CD4-positive, alpha-beta memory T cell (primary cell): ENCODE measurements at regions not wholly inside any gene's neighbourhood (a gene's known extent, or its start where the extent isn't known, plus 50 kb on each side); places are given as distances from the start of the nearest gene placed in this dataset.

Source experiments
- CTCF ChIA-PET: fragments of 350-600 bp; sonication (Branson Sonifier 250); formaldehyde crosslinking; loops from one replicate; lab custom pipeline; 2021; ENCODE audit warnings: inconsistent platforms; ENCODE audit not compliant: partially characterized antibody; lab: Charles Lee
- POLR2A ChIA-PET: fragments of 350-600 bp; sonication (Branson Sonifier 250); formaldehyde crosslinking; loops from one replicate; lab custom pipeline; 2021; ENCODE audit not compliant: partially characterized antibody; lab: Charles Lee
- DNase-seq, 5 donors: peaks; one replicate each; pipeline versions ENCODE4 v3.0.0 to v3.0.0-alpha.2; 2020 to 2022; ENCODE audit warnings: mixed read lengths in 1 of 5
- H3K27ac ChIP-seq: one replicate; pipeline ENCODE4 v1.7.0; 2013; ENCODE audit warnings: low read depth, low read length
- H3K27me3 ChIP-seq: 2 replicates; pipeline ENCODE4 v1.7.0; 2013; ENCODE audit warnings: mild to moderate bottlenecking, low read length, moderate library complexity; ENCODE audit not compliant: insufficient read depth
- H3K36me3 ChIP-seq: 2 replicates; pipeline ENCODE4 v1.7.0; 2013; ENCODE audit warnings: mild to moderate bottlenecking, low read length, moderate library complexity; ENCODE audit not compliant: insufficient read depth
- H3K4me1 ChIP-seq: 2 replicates; pipeline ENCODE4 v1.7.0; 2013; ENCODE audit warnings: mild to moderate bottlenecking, low read length, moderate library complexity; ENCODE audit not compliant: insufficient read depth
- H3K4me3 ChIP-seq, 2 donors: one replicate each; pipeline ENCODE4 v1.7.0; 2013; ENCODE audit warnings: low read length in 2 of 2, mild to moderate bottlenecking in 1 of 2
- H3K9me3 ChIP-seq, 2 donors: one replicate each; pipeline ENCODE4 v1.7.0; 2013; ENCODE audit warnings: low read length in 2 of 2, control low read depth in 1 of 2; ENCODE audit not compliant: control insufficient read depth in 1 of 2
- H3K27ac Mint-ChIP-seq, 7 donors: one replicate each; pipeline ENCODE4 v1.8.0; 2020 to 2021; ENCODE audit warnings: mixed read lengths in 7 of 7, mild to moderate bottlenecking in 6 of 7, inconsistent platforms in 3 of 7, moderate library complexity in 3 of 7
- H3K27me3 Mint-ChIP-seq, 2 donors: one replicate each; pipeline ENCODE4 v1.8.0; 2020 to 2021; ENCODE audit warnings: mixed read lengths in 2 of 2
- H3K36me3 Mint-ChIP-seq, 2 donors: one replicate each; pipeline ENCODE4 v1.8.0; 2020 to 2021; ENCODE audit warnings: mixed read lengths in 2 of 2, inconsistent platforms in 1 of 2, mild to moderate bottlenecking in 1 of 2
- H3K4me1 Mint-ChIP-seq, 4 donors: one replicate each; pipeline ENCODE4 v1.8.0; 2020 to 2021; ENCODE audit warnings: mixed read lengths in 4 of 4, mild to moderate bottlenecking in 1 of 4
- H3K4me3 Mint-ChIP-seq, 8 donors: one replicate each; pipeline ENCODE4 v1.8.0; 2020 to 2021; ENCODE audit warnings: mixed read lengths in 8 of 8, mild to moderate bottlenecking in 7 of 8, moderate library complexity in 6 of 8, inconsistent platforms in 3 of 8
- H3K9me3 Mint-ChIP-seq, 8 donors: one replicate each; pipeline ENCODE4 v1.8.0; 2020 to 2021; ENCODE audit warnings: mixed read lengths in 8 of 8, mild to moderate bottlenecking in 5 of 8, inconsistent platforms in 3 of 8, moderate library complexity in 1 of 8
- intact Hi-C: fragments of 100-400 bp; cut with micrococcal nuclease; formaldehyde crosslinking; loops from one replicate; pipeline ENCODE4 v1.15.1; 2023

DNA sequence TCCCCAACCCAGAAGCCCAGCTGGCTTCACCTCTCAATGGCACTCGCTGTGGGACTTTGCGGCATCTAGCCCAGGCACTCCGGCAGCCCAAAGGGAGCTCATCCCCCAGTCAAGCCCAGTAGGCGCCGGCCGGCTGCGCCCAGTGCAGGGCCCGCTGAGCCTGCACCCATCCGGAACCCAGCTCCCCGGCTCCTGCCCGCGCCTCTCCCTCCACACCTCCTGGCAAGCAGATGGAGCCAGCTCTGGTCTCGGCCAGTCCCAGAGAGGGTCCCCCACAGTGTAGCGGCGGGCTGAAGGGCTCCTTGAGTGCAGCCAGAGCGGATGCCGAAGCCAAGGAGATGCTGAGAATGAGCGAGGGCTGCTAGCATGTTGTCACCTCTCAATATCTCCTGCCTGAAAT lies 116.8 kb upstream of the UGT8 start:
- ChIA-PET POLR2A (no interaction called here), CTCF (no interaction called here)
- H3K4me3 ChIP-seq = no peak overlapping the region
- peaks cover 0 to 5% of the 10 kb centered on the region in 2 donors for H3K27me3 Mint-ChIP-seq
- intact Hi-C loops = no loop called here
- no peaks in the 10 kb centered on the region for H3K9me3 ChIP-seq
- H3K27me3 ChIP-seq = no peaks in the 10 kb centered on the region
- H3K4me1 Mint-ChIP-seq = no peaks in the 10 kb centered on the region
- H3K9me3 Mint-ChIP-seq = peaks cover 0 to 2% (median 0%) of the 10 kb centered on the region in 8 donors
- no peaks in the 10 kb centered on the region for H3K36me3 Mint-ChIP-seq
- H3K4me1 ChIP-seq = no peaks in the 10 kb centered on the region
- no peak overlapping the region for H3K27ac Mint-ChIP-seq
- no peak overlapping the region for H3K4me3 Mint-ChIP-seq
- no peak for DNase-seq
- H3K36me3 ChIP-seq = no peaks in the 10 kb centered on the region
- H3K27ac ChIP-seq = no peak overlapping the region

DNA sequence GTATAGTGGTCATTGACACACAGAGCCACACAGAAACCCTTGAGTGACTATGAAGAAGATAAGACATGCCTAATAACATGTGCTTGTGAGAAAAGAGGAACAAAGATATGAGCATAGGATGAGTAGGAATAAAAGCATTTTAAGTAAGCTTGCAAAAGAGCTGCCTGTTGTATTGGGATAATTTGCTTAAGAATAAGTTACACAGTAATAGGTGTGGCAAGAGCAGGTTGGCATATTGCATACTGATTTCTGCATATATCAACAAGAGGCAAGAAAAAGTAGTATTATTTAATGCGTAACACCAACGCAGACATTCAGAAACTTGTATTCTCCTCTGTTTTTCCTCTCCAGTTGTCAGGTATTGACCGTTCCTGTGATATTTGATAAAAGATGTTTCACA lies 111.5 kb upstream of the UGT8 start:
- Histone ChIP-seq H3K27ac (no peak overlapping the region), H3K4me1 (no peaks in the 10 kb centered on the region), H3K27me3 (no peaks in the 10 kb centered on the region), H3K9me3 (no peaks in the 10 kb centered on the region), H3K4me3 (no peak overlapping the region), H3K36me3 (no peaks in the 10 kb centered on the region)
- CTCF ChIA-PET = no interaction called here
- H3K4me1 Mint-ChIP-seq = no peaks in the 10 kb centered on the region
- H3K36me3 Mint-ChIP-seq = no peaks in the 10 kb centered on the region
- no peaks in the 10 kb centered on the region for H3K27me3 Mint-ChIP-seq
- H3K9me3 Mint-ChIP-seq = peaks cover 0 to 2% (median 0%) of the 10 kb centered on the region in 8 donors
- no peak overlapping the region for H3K27ac Mint-ChIP-seq
- POLR2A ChIA-PET = no interaction called here
- intact Hi-C loops = no loop called here
- no peak for DNase-seq
- H3K4me3 Mint-ChIP-seq = no peak overlapping the region

DNA sequence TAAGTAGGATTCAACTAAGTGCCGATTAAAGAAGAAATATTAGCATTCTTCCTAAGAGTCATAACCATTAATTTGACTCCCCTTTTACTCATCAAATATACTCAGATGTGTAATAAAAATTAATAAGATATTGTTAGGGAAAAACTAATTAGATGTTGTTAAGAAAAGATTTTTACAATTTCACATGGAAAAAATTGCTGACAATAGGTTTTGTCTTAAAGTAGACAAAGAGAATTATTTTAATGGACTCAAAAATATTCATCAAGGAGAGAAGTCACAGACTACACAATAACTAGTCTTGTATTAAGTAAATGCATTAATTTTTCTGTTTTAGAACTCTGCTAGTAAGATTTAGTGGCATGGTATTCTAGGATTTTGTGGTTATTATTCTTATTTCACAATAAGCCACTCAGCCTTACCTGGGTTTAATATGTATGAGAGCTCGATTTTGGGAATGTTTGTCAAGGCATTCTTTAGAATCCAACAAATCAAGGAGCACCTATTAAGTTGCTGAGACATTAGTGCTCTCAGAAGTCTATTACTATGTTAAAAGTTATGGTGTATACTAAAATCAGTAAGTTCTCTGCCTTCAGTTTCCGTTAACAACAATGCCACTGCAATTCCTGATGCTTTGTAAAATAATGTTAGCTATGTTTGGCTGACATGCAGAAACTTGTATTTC lies 110.2 kb upstream of the UGT8 start:
- H3K9me3 ChIP-seq = no peaks in the 10 kb centered on the region
- Mint-ChIP-seq H3K4me3 (no peak overlapping the region), H3K27ac (no peak overlapping the region), H3K27me3 (no peaks in the 10 kb centered on the region), H3K9me3 (peaks cover 0 to 5% (median 0%) of the 10 kb centered on the region in 8 donors), H3K36me3 (no peaks in the 10 kb centered on the region), H3K4me1 (no peaks in the 10 kb centered on the region)
- intact Hi-C loops = no loop called here
- DNase-seq = no peak
- H3K36me3 ChIP-seq = no peaks in the 10 kb centered on the region
- CTCF ChIA-PET = no interaction called here
- POLR2A ChIA-PET = no interaction called here
- H3K27me3 ChIP-seq = no peaks in the 10 kb centered on the region
- no peaks in the 10 kb centered on the region for H3K4me1 ChIP-seq
- no peak overlapping the region for H3K27ac ChIP-seq
- no peak overlapping the region for H3K4me3 ChIP-seq

DNA sequence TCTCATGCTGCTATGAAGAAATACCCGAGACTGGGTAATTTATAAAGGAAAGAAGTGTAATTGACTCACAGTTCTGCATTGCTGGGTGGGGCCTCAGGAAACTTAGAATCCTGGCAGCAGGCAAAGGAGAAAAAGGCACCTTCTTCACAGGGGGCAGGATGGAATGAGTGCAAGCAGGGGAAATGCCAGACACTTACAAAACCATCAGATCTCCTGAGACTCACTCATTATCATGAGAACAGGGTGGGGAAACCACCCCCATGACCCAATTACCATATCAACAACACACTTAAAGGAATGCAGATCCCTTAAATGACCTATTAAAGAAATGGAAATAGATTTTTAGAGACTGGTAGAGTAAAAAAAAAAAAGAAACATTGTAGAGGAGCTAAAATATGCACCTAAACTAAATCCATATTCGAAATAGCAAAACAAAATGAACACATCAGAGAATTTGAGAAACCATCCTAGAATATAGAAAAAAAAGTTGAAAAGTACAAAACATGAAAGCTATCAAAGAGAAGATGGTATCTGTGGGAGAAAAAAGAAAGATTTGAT lies 104.3 kb upstream of the UGT8 start:
- H3K4me3 Mint-ChIP-seq = no peak overlapping the region
- Histone ChIP-seq H3K9me3 (no peaks in the 10 kb centered on the region), H3K36me3 (no peaks in the 10 kb centered on the region), H3K4me1 (no peaks in the 10 kb centered on the region), H3K4me3 (no peak overlapping the region), H3K27ac (no peak overlapping the region), H3K27me3 (no peaks in the 10 kb centered on the region)
- ChIA-PET POLR2A (no interaction called here), CTCF (no interaction called here)
- no peaks in the 10 kb centered on the region for H3K36me3 Mint-ChIP-seq
- no peaks in the 10 kb centered on the region for H3K27me3 Mint-ChIP-seq
- no peak for DNase-seq
- intact Hi-C loops = no loop called here
- peaks cover 0 to 4% (median 0%) of the 10 kb centered on the region in 8 donors for H3K9me3 Mint-ChIP-seq
- H3K27ac Mint-ChIP-seq = no peak overlapping the region
- H3K4me1 Mint-ChIP-seq = no peaks in the 10 kb centered on the region

DNA sequence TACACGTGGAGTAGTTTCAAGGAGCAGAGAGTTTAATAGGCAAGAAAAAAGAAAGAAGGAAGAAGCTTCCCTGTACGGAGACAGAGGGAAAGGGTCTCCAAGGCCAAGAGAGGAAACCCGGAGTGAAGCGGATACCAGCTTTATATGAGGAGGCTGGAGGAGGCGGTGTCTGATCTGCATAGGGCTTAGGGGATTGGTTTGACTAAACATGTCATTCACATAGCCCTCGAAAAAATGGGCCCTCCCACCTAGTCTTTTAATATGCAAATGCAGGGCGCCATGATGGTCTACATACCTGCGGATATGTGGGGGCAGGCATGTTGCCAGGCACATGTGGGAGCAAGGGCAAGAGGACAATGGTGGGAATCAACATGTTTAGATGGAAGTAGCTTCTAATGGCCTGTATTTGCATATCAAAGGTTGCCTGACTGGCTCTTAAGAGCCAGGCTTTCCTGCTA lies 103.1 kb upstream of the UGT8 start:
- ChIA-PET CTCF (no interaction called here), POLR2A (no interaction called here)
- no peak for DNase-seq
- Histone ChIP-seq H3K36me3 (no peaks in the 10 kb centered on the region), H3K4me3 (no peak overlapping the region), H3K9me3 (no peaks in the 10 kb centered on the region), H3K27ac (no peak overlapping the region), H3K27me3 (no peaks in the 10 kb centered on the region), H3K4me1 (no peaks in the 10 kb centered on the region)
- Mint-ChIP-seq H3K27me3 (no peaks in the 10 kb centered on the region), H3K9me3 (peaks cover 0 to 4% (median 0%) of the 10 kb centered on the region in 8 donors), H3K36me3 (no peaks in the 10 kb centered on the region), H3K4me1 (no peaks in the 10 kb centered on the region), H3K4me3 (no peak overlapping the region), H3K27ac (no peak overlapping the region)
- intact Hi-C loops = no loop called here

DNA sequence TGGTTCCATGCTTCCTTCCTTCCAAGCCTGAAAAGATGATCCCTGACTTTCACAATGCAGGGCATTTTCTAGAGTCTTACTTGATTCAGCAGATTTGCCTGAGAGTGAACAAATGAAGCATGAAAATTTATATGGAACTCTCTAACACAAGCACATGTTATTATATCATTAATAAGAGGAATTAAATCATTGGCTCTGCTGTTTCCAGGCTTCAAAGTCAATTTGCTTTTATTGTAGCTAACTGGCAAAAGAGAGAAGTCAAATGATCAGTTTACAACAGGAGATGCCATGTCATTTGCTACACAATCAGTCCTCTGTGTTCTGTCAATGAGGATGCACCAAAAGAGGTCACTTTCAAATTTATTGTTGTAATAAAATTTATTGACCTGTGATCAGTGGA lies 101.5 kb upstream of the UGT8 start:
- Histone ChIP-seq H3K9me3 (no peaks in the 10 kb centered on the region), H3K27ac (no peak overlapping the region), H3K27me3 (no peaks in the 10 kb centered on the region), H3K4me1 (no peaks in the 10 kb centered on the region), H3K36me3 (no peaks in the 10 kb centered on the region), H3K4me3 (no peak overlapping the region)
- H3K36me3 Mint-ChIP-seq = no peaks in the 10 kb centered on the region
- H3K9me3 Mint-ChIP-seq = peaks cover 0 to 4% (median 0%) of the 10 kb centered on the region in 8 donors
- H3K27ac Mint-ChIP-seq = no peak overlapping the region
- no peak overlapping the region for H3K4me3 Mint-ChIP-seq
- CTCF ChIA-PET = no interaction called here
- no peaks in the 10 kb centered on the region for H3K4me1 Mint-ChIP-seq
- peaks cover 0 to 1% of the 10 kb centered on the region in 2 donors for H3K27me3 Mint-ChIP-seq
- intact Hi-C loops = no loop called here
- DNase-seq = no peak
- POLR2A ChIA-PET = no interaction called here

DNA sequence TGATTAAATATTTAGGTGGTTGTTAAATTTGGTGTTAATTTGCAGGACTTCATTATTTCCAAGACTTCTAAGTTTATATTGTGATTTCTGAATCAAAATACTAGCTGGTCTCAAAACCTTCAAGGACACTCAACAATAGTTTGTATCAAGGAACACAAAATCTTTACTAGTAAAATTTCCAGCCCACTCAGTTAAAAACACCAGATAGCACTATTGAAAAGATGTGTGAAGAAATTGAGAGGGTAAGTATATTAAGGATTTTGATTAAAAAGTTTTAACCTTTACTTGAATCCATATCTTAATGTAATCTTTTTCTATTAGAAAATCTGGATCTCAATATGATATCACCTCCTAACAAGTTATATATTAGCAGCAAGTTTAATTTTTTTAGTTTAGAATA lies 89.3 kb upstream of the UGT8 start:
- Mint-ChIP-seq H3K36me3 (no peaks in the 10 kb centered on the region), H3K4me3 (no peak overlapping the region), H3K9me3 (peaks cover 0 to 3% (median 0%) of the 10 kb centered on the region in 8 donors), H3K4me1 (no peaks in the 10 kb centered on the region), H3K27ac (no peak overlapping the region), H3K27me3 (peaks cover 0 to 7% of the 10 kb centered on the region in 2 donors)
- CTCF ChIA-PET = no interaction called here
- Histone ChIP-seq H3K9me3 (no peaks in the 10 kb centered on the region), H3K4me1 (no peaks in the 10 kb centered on the region), H3K27ac (no peak overlapping the region), H3K27me3 (no peaks in the 10 kb centered on the region), H3K36me3 (no peaks in the 10 kb centered on the region), H3K4me3 (no peak overlapping the region)
- no peak for DNase-seq
- POLR2A ChIA-PET = no interaction called here
- intact Hi-C loops = no loop called here
